HG03565 (cell line): ENCODE measurements at regions not wholly inside any gene's neighbourhood (a gene's known extent, or its start where the extent isn't known, plus 50 kb on each side); places are given as distances from the start of the nearest gene placed in this dataset.

Source experiments
- ATAC-seq: cut with Tn5 transposase; IDR thresholded peaks from one replicate; pipeline ENCODE4 v1.9.1; 2021; ENCODE audit warnings: mild to moderate bottlenecking, moderate library complexity; ENCODE audit not compliant: unreplicated experiment

DNA sequence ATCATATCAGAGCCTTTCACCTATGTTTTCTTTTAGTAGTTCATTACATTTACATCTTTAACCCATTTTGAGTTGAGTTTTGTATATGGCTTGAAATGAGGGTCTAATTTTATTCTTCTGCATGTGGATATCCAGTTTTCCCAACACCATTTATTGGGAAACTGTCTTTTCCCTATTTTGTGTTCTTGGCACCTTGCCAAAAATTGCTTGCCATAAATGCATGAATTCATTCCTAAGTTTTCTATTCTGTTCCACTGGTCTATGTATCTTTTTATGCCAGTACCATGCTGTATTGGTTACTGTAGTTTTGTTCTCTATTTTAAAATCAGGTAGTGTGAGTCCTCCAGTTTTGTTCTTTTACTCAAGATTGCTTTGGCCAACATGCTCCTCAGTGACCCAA is 144.0 kb upstream of the OBI1 start:
- no peak for ATAC-seq

DNA sequence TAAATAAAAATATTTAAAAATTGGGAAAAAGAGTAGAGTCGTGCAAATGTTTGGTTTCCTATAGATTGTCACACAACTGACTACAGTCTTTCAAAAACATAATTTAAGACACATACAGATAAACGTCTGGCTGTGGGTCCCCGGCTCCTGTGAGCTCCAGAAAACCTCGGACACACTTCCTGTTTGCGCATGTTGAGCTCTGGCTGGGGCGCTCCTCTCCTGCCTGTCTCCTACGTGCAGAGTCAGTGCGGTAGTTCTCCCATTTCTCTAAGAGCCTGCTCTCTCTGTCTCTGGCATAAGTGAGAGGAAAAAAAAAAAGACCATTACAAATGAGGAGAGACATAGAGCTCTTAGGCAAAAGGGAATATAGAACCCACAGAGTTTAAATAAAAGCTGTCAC is 128.2 kb upstream of the OBI1 start:
- no peak for ATAC-seq

DNA sequence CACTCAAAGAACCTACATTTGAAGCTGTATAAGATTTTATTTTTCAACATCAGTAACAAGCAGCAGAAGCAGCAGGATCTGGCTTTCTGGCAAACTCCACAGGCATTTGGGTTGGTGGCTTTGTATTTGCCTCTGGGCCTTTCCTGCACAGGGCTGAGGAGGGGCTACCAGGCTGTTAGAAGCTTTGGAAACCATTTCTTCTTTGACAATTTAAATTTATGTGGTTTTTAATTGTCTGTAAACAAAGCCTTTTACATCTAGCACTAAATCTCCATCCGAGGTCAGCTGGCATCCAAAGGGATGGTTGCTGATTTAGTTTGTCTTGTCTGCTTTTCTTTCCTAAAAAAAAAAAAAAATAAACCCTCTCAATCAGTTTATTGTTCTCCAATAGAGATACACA is 127.5 kb upstream of the OBI1 start:
- no peak for ATAC-seq

DNA sequence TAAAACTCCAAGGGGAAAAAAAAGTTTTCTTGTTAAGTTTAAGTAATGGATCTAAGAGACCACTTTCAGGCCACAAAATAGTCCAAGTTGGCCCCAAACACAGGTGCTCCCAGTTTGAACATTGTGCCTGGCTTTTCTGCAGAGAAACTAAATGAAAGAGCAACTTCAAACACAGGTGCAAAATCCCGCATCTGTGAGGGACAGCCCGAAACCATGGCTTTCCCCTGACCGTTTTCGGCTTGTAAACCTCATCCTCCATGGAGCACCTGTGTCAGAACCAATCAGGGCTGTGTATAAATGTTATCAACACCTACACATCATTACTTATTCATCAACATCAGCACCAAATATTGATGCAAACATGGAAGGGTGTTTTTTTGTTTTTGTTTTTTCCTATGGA is 126.8 kb upstream of the OBI1 start:
- ATAC-seq = no peak

DNA sequence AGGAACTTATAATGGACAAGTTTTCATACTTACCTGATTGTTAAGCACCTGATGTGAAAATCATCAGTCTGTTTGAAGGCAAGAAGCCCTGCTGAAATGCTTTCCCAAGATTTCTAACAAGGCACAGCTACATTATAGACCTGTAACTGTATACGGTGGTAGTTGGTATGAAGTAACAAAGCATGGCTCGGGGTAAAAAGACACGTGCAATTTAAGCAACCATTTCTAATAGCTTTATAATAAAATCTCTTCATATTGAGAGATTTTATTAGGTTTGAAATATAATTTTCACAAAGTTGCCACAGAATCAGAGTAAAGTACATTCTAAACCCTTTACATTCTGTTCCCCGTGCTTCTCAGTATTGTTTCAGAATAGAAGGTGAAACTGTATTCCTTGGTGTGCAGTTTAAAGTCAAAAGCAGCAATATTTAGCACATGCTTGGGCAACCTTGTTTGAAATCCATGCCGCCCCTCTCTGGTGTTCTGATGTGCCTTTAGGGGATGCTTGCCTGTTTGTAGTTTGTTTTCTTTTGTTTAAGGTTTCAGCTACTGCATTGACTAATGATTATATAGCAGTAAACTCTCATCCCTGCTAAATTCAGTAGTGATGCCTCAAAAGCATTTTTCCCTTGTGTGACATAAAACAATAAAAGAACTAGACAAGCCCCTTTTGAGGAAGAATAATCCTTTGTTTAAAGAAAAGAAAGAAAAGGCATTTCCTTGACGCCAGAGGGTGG is 125.2 kb upstream of the OBI1 start:
- ATAC-seq = no peak

DNA sequence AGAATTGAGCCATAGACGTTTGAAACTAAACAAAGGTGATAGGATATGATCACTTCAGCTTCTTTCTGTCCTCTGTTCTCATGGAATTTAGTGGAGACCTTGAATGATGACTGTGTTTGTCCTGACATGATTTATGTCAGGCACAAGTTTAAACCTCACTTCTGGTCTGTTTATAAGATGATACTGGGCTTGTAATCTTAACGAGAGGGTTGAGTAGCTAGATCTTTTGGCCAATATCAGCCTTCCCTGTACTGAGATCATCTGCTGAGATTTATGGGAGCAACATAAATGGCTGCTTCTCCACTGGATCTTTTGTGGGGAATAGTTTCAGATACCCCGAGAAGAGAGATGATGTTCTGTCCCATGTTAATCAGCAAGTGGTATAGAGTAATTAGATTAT is 121.8 kb upstream of the OBI1 start:
- ATAC-seq = no peak

DNA sequence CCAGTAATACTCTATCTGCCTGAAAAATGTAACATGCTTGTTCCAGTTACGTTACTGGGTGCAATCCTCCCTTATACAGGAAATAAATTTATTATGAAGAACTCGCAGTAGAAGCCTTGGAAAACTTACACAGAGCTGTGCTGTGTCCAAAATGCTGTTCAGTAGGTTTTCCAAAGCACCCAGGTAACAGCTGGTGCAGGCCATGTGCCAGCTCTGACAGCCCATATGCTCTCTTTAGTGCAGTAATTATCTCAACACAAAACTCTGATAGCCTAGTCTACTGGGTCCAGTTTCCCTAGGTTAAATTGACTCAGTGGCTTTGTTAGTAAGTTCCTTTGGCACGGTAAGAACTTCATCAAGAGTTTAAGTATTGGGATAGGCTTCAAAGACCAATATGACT is 120.7 kb upstream of the OBI1 start:
- no peak for ATAC-seq

DNA sequence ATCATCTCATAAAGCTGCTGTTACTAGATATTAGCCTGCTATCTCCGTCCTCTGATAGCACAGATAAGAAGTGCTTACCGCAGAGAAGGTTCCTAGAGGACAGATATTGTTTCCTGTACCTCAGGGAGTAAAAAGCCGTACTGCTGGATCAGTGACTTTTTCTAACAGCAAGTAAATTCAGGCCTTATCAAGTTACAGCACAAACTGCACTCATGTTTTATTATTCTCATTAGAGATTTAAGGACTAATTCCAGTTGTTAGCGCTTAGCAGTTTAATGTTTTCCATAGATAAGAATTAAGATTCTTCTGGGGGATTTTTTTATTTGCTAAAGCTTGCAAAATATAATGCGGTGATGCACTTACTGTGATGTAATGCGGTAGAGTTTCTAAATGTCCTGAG is 119.0 kb upstream of the OBI1 start:
- no peak for ATAC-seq

DNA sequence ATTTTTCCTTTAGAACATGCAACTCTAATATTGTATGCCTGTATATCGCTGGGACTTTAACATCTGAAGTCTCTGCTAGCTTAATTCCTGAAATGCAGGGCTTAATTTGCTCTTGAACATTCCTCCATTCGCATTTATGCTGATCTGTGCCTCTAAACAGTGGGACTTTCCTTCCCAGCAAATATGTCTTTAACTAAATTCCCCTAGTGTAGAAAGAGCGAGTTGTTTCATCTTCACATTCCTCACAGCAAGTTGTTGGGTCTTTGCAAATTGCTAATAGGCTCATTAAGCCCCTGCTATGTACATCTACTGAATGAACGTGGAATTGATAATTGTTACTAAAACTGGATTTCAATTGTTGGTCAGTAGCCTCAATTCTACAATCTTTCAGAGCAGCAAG is 118.4 kb upstream of the OBI1 start:
- ATAC-seq = no peak

DNA sequence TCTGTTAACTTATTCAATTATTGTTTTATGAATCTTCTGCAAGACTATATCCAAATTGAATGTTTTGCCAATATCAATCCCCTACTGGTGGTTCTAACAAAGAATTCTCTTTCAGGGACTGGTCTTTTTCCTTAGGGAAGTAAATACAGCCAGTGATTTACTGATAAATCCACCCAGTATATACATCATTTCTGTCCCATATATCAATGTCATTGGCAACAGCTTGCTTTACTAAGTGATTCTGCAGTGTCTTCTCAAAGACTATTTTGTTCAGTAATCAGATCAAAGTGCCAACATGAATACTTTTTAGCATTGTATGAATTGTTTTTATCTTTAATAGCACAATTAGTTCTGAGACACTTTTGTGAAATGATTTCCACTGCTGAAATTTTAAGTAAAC is 114.0 kb upstream of the OBI1 start:
- no peak for ATAC-seq

DNA sequence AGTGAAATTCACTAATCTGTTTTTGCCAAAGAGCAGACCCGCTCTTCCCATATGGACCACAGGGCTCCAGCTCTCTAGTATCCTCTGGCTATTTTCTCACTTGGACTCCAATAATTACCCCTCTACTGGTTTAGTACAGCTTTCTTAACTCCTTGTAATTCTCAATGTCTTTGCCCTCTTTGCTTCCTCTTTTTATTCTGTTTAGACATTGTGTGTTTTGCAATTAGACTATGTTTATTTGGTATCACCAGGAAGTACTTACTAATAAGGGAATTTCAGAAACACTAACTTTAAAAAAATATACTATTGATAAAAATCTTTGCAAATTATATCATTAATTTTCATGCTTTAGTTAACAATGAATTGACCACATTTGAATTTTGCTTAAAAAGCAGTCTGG is 111.6 kb upstream of the OBI1 start:
- ATAC-seq = no peak

DNA sequence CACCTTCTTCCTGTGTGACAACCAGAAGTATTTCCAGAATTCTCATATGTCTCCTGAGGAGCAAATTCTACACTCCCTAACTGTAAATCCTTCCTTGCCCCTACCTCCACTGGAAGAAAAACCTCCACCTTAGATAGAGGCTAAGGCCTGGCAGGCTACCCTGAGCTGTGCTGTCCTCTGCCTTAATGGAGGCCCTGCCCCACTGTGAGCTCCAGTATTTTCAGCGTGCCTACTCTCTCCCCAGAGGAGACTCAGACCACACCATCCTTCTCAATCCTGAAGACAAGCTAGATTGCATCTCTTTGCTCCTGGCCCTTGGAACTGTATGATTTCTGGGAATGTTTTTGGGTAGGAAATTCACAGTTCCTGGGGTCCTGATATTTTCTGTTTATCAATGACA is 110.0 kb upstream of the OBI1 start:
- no peak for ATAC-seq

DNA sequence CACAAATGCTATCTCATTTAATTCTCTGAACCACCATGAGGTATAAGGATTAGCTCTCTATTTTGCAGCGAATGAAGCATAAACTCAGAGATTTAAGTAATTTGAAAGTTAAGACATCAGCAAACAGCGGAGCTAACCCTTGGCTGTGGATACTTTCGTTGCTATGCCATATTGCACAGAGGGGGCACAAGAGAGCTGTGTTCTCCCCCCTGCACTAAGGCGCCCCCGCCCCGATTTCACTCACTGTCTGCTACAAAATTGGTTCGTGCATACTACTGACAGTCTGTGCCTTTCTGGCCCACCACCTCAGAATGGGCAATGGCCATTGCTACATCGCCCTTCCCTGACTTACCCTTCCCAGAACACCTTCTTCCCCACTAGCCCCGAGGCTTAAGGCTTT is 105.7 kb upstream of the OBI1 start:
- no peak for ATAC-seq

DNA sequence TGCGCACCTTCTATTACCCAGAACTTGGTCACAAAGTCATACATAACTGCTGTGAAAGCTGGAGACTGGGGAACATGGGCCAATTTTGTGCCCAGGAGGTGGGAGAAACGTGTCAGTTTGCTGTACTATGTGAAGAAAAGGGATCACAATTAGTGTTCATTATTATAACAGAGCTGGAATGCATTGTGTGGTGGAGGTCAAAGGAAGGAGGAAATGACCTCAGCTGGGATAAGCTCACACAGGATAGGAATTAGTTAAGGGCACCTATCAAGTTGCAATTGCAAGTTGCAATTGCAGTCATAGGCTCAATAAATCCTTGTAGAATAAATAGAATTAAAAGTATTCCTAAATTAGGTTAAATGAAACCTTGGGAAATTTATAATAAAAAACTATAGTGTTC is 103.9 kb upstream of the OBI1 start:
- ATAC-seq = no peak

DNA sequence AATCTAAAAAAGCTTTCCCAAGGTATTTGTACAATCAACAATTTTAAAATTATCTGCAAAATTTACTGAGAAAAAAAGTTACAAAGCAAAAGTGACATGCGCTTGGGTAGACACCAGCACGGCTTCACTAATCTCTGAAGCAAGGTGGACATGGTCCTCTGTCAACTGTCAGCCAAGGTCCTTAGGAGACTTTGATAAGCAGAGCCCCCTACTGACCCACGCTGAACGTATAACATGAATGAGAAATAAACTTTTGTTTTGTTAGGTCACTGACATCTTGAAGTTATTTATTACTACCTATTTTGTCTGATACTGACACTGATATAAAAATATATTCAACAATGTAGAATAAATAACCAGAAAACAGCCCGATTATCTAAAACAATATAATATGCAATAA is 100.7 kb upstream of the OBI1 start:
- no peak for ATAC-seq

DNA sequence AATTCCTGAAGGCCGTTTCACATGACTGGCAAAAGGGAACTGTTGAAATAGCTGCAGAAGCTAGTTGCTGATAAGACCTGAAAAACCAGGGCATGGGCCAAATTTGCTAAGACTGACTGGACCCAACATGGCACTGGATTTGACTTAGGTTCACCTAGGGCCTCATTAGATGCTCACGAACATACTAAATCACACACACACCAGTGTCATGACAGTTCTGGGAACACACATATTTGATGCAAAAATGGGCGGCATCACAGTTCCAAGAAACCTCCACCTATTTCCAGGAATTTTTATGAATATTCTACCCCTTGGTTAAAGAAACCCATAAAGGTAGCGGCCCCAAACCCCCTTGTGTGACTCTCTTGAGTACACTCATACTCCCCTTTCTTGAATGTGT is 99.6 kb upstream of the OBI1 start:
- ATAC-seq = no peak

DNA sequence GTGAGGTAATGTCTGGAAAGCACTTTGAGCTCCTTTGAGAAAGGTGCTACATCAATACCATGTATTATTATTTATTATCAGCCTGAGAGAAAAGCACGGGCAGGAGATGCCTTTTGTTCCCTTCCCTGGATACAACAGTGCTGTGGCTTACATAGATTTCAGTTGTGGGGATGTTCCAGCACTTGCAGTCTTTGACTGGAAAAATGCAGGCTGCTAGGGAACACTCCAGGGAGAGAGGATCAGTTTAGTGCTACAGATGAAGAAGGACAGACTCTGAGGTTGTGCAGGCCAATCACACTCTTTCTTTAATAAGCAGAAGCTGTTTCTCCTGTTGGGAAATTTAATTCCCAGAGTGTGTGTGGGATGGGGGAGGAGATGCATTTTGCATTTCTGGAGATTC is 94.5 kb upstream of the OBI1 start:
- no peak for ATAC-seq

DNA sequence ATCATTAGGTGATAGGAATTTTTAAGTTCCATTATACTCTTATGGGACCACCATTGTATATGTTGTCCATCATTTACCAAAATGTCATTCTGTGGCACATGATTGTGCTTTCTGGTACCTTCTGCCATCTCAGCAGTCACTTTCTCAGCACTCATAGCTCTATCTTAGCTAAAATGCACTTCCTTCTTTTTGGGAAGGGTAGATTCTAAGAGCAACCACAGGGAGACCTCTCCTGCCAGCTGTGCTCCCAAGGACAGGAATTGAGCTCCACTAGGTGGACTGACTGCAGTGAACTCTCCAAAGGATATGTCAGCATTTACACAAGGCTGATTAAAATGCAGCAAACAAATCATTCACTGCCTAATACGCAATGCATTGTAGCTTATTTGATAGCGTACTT is 91.8 kb upstream of the OBI1 start:
- ATAC-seq = no peak

DNA sequence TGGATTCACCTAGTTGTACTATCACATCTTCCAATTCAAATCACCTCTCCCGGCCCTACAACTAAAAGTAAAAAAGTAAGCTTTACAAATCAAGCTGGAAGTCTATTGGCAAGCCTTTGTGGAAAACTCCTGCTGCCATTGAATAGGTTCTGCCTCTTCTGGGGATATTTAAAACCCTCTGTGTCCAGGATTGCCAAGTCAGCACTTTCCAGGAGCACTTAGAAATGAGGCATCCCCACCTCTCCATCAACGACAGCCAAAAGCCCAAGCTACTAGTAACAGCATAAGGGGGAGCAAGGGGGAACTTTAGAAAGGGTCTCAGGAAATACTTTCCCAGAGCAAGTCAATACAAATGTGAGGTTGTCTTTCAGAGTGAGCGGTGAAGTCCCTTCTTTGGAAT is 85.0 kb upstream of the OBI1 start:
- ATAC-seq = no peak

DNA sequence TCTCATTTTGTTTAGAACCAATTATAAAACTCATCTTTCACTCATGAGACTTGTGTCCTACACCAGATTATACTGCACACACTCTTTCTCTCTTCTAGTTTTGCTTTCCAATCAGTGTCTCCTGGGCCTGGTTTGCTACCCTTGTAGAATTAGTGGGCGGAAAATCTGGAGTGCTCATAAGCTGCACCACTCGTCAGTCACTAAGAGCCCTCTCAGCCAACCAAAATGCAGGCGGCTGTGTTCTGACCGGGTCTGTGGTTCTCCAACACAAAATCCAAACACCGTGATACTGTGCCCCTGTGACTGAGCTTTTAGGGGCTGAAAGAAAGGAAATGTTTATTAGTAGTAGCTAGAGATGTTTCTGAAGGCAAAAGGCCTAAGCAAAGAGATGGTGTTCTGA is 83.7 kb upstream of the OBI1 start:
- no peak for ATAC-seq

DNA sequence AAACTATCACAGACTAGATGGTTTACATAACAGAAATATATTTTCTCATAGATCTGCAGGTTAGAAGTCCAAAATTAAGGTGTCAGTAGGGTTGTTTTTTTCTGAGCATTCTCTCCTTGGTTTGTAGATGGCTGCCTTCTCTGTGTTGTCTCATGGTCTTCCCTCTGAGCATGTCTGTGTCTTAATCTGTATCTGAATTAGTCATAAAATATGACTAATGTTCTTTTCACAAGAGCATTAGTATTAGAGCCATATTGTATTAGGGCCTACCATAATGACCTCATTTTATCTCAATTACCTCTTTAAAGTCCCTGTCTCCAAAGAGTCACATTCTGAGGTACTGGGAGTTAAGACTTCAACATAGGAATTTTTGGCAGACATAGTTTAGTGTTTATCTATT is 77.2 kb upstream of the OBI1 start:
- no peak for ATAC-seq

DNA sequence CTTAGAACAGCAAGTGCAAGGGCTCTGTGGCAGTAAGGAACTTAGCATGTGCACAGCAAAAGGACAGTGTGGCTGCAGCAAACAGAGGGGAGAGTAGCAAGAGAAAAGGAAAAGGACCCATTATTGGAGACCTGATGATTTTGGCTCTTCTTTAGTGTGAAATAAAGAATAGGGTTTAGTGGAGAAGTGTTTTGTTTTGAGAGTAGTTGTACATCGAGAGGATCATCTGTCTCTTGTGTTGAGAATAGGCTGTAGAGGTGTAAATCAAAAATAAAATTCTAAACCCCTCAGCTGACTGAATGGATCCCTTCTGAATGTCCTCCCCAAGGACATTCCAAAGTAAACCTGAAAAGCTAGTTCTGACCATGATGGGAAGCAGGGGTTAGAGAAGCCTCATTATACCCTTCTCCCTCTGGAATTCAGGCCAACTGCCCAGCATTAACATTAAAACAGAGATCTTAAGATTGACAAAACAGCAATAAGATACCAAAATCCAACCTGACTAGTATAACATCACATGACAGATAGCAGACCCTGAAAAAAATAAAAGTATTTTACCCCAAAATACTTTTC is 73.6 kb upstream of the OBI1 start:
- no peak for ATAC-seq

DNA sequence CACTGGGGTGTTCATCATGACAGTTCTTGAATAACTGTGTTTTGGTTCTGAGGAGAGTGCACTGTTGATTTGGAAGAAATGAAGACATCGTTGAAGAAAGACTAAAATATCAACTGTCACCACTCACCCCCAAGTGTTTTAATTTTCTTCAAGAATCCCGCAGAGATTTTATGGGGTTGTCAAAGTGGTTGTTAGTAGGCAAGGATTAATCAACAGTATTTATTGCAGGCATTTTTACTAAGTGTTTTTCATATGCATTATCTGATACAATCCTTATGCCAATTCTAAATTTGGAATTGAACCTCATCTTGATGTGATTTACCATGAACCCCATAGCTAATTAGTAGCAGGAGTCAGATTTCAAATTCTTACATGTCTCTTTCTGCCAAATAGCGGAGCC is 63.7 kb upstream of the OBI1 start:
- ATAC-seq = no peak
